ENCODE measurements at regions not wholly inside any gene's neighbourhood (a gene's known extent, or its start where the extent isn't known, plus 50 kb on each side); places are given as distances from the start of the nearest gene placed in this dataset.

DNA sequence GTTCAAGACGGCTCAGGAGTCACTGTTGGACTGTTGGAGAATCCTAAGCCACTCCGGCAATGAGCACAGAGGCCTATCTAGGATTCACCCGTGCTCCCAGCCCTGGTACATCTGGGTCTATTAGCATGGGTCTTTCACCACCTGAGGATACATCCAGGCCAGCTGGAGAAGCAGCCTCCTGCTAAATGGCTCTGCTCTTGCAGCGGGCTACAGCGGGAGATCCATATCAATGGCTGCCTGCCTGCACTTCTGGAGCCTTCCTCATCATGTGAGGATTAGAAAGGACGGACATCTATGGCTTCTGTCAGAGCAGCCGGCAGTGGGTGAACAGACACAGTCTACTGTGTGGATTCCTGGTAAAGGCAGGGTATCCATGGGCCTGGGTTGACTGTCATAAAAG is 357.4 kb downstream of the MLLT3 start:
- H2AFZ ChIP-seq (ENCODE audit: low read length), result no peak overlapping the region
- H3K4me1 ChIP-seq (ENCODE audit: insufficient read depth, low read length), result no peaks in the 10 kb centered on the region
- H3K27ac ChIP-seq (ENCODE audit: low read depth, low read length), result no peak overlapping the region
- H3K36me3 ChIP-seq (ENCODE audit: insufficient read depth, low read length), result no peaks in the 10 kb centered on the region
- H3K4me3 ChIP-seq (ENCODE audit: insufficient read depth, low read length), result no peak overlapping the region
- H3K9me3 ChIP-seq (ENCODE audit: low read depth, low read length), result no peaks in the 10 kb centered on the region
- H3K79me2 ChIP-seq (ENCODE audit: insufficient read depth, low read length), result no peaks in the 10 kb centered on the region
- H3K27me3 ChIP-seq (ENCODE audit: insufficient read depth, low read length), result no peaks in the 10 kb centered on the region
- H4K20me1 ChIP-seq (ENCODE audit: insufficient read depth, low read length), result no peaks in the 10 kb centered on the region
- TF ChIP-seq CTCF (IDR thresholded peaks at IDR 0.05; ENCODE audit: extremely low read depth, low read depth, low read length), result no peak
- no peak for DNase-seq (ENCODE audit: insufficient read length, low spot score, missing footprints)
- no peak overlapping the region for H3K4me2 ChIP-seq (ENCODE audit: insufficient read depth, low read length)

GRCh38 chr9:20262611-20263010 is 359.7 kb downstream of the MLLT3 start:
- Histone ChIP-seq H3K27ac (ENCODE audit: low read depth, low read length) (no peak overlapping the region), H3K79me2 (ENCODE audit: insufficient read depth, low read length) (no peaks in the 10 kb centered on the region), H3K4me1 (ENCODE audit: insufficient read depth, low read length) (no peaks in the 10 kb centered on the region), H3K4me3 (ENCODE audit: insufficient read depth, low read length) (no peak overlapping the region), H3K4me2 (ENCODE audit: insufficient read depth, low read length) (no peak overlapping the region), H3K9me3 (ENCODE audit: low read depth, low read length) (no peaks in the 10 kb centered on the region), H2AFZ (ENCODE audit: low read length) (no peak overlapping the region), H4K20me1 (ENCODE audit: insufficient read depth, low read length) (no peaks in the 10 kb centered on the region), H3K36me3 (ENCODE audit: insufficient read depth, low read length) (no peaks in the 10 kb centered on the region), H3K27me3 (ENCODE audit: insufficient read depth, low read length) (no peaks in the 10 kb centered on the region)
- peak; percentile 6 for DNase-seq (ENCODE audit: insufficient read length, low spot score, missing footprints)
- TF ChIP-seq CTCF (IDR thresholded peaks at IDR 0.05; ENCODE audit: extremely low read depth, low read depth, low read length), result no peak

- DNase-seq (ENCODE audit: insufficient read length, low spot score, missing footprints), result no peak
- H2AFZ ChIP-seq (ENCODE audit: low read length), result no peak overlapping the region
- no peaks in the 10 kb centered on the region for H3K79me2 ChIP-seq (ENCODE audit: insufficient read depth, low read length)
- H3K4me3 ChIP-seq (ENCODE audit: insufficient read depth, low read length), result no peak overlapping the region
- no peaks in the 10 kb centered on the region for H3K27me3 ChIP-seq (ENCODE audit: insufficient read depth, low read length)
- no peak for TF ChIP-seq CTCF (IDR thresholded peaks at IDR 0.05; ENCODE audit: extremely low read depth, low read depth, low read length)
- H3K27ac ChIP-seq (ENCODE audit: low read depth, low read length), result no peak overlapping the region
- H3K36me3 ChIP-seq (ENCODE audit: insufficient read depth, low read length), result no peaks in the 10 kb centered on the region
- H3K4me1 ChIP-seq (ENCODE audit: insufficient read depth, low read length), result no peaks in the 10 kb centered on the region
- H4K20me1 ChIP-seq (ENCODE audit: insufficient read depth, low read length), result no peaks in the 10 kb centered on the region
- H3K9me3 ChIP-seq (ENCODE audit: low read depth, low read length), result no peaks in the 10 kb centered on the region
- no peak overlapping the region for H3K4me2 ChIP-seq (ENCODE audit: insufficient read depth, low read length)
Measured at GRCh38 chr9:20256284-20256948, 365.9 kb downstream of the MLLT3 start.

DNA sequence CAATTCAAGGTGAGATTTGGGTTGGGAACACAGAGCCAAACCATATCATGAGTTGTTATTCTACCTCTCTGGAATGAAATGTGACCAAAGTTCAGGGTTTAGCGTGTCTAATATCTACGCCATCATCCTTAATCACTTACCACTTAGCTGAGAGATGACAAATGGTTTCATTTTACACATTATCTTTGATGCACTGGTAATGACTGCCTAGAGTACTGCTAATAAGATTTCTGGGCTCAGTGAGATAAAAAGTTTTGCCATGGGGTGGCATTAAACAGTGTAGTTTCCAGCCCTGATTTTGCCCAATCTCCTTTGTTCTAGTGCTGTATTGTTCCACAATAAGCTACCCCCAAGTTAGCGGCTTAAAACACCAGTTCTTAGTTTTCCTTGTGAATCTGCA is 367.2 kb downstream of the MLLT3 start:
- no peak for DNase-seq (ENCODE audit: insufficient read length, low spot score, missing footprints)
- Histone ChIP-seq H3K27ac (ENCODE audit: low read depth, low read length) (no peak overlapping the region), H3K9me3 (ENCODE audit: low read depth, low read length) (no peaks in the 10 kb centered on the region), H4K20me1 (ENCODE audit: insufficient read depth, low read length) (no peaks in the 10 kb centered on the region), H2AFZ (ENCODE audit: low read length) (no peak overlapping the region), H3K4me2 (ENCODE audit: insufficient read depth, low read length) (no peak overlapping the region), H3K4me3 (ENCODE audit: insufficient read depth, low read length) (no peak overlapping the region), H3K36me3 (ENCODE audit: insufficient read depth, low read length) (no peaks in the 10 kb centered on the region), H3K27me3 (ENCODE audit: insufficient read depth, low read length) (no peaks in the 10 kb centered on the region), H3K4me1 (ENCODE audit: insufficient read depth, low read length) (no peaks in the 10 kb centered on the region), H3K79me2 (ENCODE audit: insufficient read depth, low read length) (no peaks in the 10 kb centered on the region)
- TF ChIP-seq CTCF (IDR thresholded peaks at IDR 0.05; ENCODE audit: extremely low read depth, low read depth, low read length), result no peak
